Subcutaneous abdominal adipose tissue (tissue), 5 donors: ENCODE measurements at regions not wholly inside any gene's neighbourhood (a gene's known extent, or its start where the extent isn't known, plus 50 kb on each side); places are given as distances from the start of the nearest gene placed in this dataset.

Experiments
- H3K27ac ChIP-seq: one replicate; pipeline ENCODE4 v1.7.0; 2013; ENCODE audit warnings: low read depth, mild to moderate bottlenecking, inconsistent platforms, low read length, moderate library complexity
- H3K27me3 ChIP-seq, 5 donors: one replicate each; pipeline ENCODE4 v1.7.0; 2013; ENCODE audit warnings: low read length in 5 of 5, inconsistent platforms in 1 of 5; ENCODE audit not compliant: control insufficient read depth in 5 of 5, insufficient read depth in 4 of 5
- H3K36me3 ChIP-seq, 5 donors: one replicate each; pipeline ENCODE4 v1.7.0; 2013; ENCODE audit warnings: low read length in 5 of 5; ENCODE audit not compliant: control insufficient read depth in 5 of 5, insufficient read depth in 5 of 5
- H3K4me1 ChIP-seq, 5 donors: one replicate each; pipeline ENCODE4 v1.7.0; 2013; ENCODE audit warnings: low read length in 5 of 5, mild to moderate bottlenecking in 3 of 5, moderate library complexity in 1 of 5; ENCODE audit not compliant: control insufficient read depth in 5 of 5, insufficient read depth in 5 of 5
- H3K4me3 ChIP-seq, 5 donors: one replicate each; pipeline ENCODE4 v1.7.0; 2013; ENCODE audit warnings: low read length in 5 of 5, low read depth in 1 of 5
- H3K9ac ChIP-seq, 5 donors: one replicate each; pipeline ENCODE4 v1.7.0; 2013; ENCODE audit warnings: low read length in 5 of 5, mild to moderate bottlenecking in 4 of 5, moderate library complexity in 3 of 5
- H3K9me3 ChIP-seq, 5 donors: one replicate each; pipeline ENCODE4 v1.7.0; 2013; ENCODE audit warnings: low read length in 5 of 5; ENCODE audit not compliant: control insufficient read depth in 5 of 5
- donor health status: healthy.
- donor health status: healthy.
- donor health status: healthy.
- donor health status: healthy.
- donor health status: healthy.

GRCh38 chr2:200092235-200092634 is 136.9 kb downstream of the MAIP1 start:
- Histone ChIP-seq H3K36me3 (no peaks in the 10 kb centered on the region), H3K9ac (no peak overlapping the region), H3K27ac (no peak overlapping the region), H3K4me3 (no peak overlapping the region), H3K4me1 (no peaks in the 10 kb centered on the region), H3K9me3 (no peaks in the 10 kb centered on the region), H3K27me3 (no peaks in the 10 kb centered on the region)

- no peaks in the 10 kb centered on the region for H3K4me1 ChIP-seq
- no peak overlapping the region for H3K27ac ChIP-seq
- no peak overlapping the region for H3K9ac ChIP-seq
- no peaks in the 10 kb centered on the region for H3K9me3 ChIP-seq
- no peaks in the 10 kb centered on the region for H3K27me3 ChIP-seq
- H3K4me3 ChIP-seq: no peak overlapping the region
- no peaks in the 10 kb centered on the region for H3K36me3 ChIP-seq
Measured at GRCh38 chr2:200095436-200095835, 140.1 kb downstream of the MAIP1 start.

GRCh38 chr2:200099256-200099655 is 143.9 kb downstream of the MAIP1 start:
- H3K4me3 ChIP-seq: no peak overlapping the region
- H3K4me1 ChIP-seq: no peaks in the 10 kb centered on the region
- no peak overlapping the region for H3K27ac ChIP-seq
- H3K9ac ChIP-seq: no peak overlapping the region
- no peaks in the 10 kb centered on the region for H3K36me3 ChIP-seq
- H3K9me3 ChIP-seq: no peaks in the 10 kb centered on the region
- no peaks in the 10 kb centered on the region for H3K27me3 ChIP-seq

GRCh38 chr2:200100027-200100426 is 144.6 kb downstream of the MAIP1 start:
- Histone ChIP-seq H3K27ac (no peak overlapping the region), H3K9me3 (no peaks in the 10 kb centered on the region), H3K27me3 (no peaks in the 10 kb centered on the region), H3K36me3 (no peaks in the 10 kb centered on the region), H3K4me3 (no peak overlapping the region), H3K4me1 (no peaks in the 10 kb centered on the region), H3K9ac (no peak overlapping the region)

GRCh38 chr2:200101922-200102321 is 146.5 kb downstream of the MAIP1 start:
- no peak overlapping the region for H3K9ac ChIP-seq
- no peaks in the 10 kb centered on the region for H3K4me1 ChIP-seq
- H3K36me3 ChIP-seq: no peaks in the 10 kb centered on the region
- H3K4me3 ChIP-seq: no peak overlapping the region
- H3K27me3 ChIP-seq: no peaks in the 10 kb centered on the region
- H3K9me3 ChIP-seq: no peaks in the 10 kb centered on the region
- no peak overlapping the region for H3K27ac ChIP-seq

GRCh38 chr2:200102971-200103370 is 147.6 kb downstream of the MAIP1 start:
- no peaks in the 10 kb centered on the region for H3K27me3 ChIP-seq
- no peaks in the 10 kb centered on the region for H3K4me1 ChIP-seq
- no peaks in the 10 kb centered on the region for H3K36me3 ChIP-seq
- no peaks in the 10 kb centered on the region for H3K9me3 ChIP-seq
- H3K4me3 ChIP-seq: no peak overlapping the region
- H3K9ac ChIP-seq: no peak overlapping the region
- no peak overlapping the region for H3K27ac ChIP-seq

- no peak overlapping the region for H3K27ac ChIP-seq
- no peak overlapping the region for H3K4me3 ChIP-seq
- no peaks in the 10 kb centered on the region for H3K4me1 ChIP-seq
- H3K9ac ChIP-seq: no peak overlapping the region
- no peaks in the 10 kb centered on the region for H3K36me3 ChIP-seq
- H3K9me3 ChIP-seq: no peaks in the 10 kb centered on the region
- H3K27me3 ChIP-seq: no peaks in the 10 kb centered on the region
Measured at GRCh38 chr2:200104015-200104414, 148.6 kb downstream of the MAIP1 start.

- no peaks in the 10 kb centered on the region for H3K9me3 ChIP-seq
- H3K4me1 ChIP-seq: no peaks in the 10 kb centered on the region
- H3K36me3 ChIP-seq: no peaks in the 10 kb centered on the region
- H3K4me3 ChIP-seq: no peak overlapping the region
- no peak overlapping the region for H3K27ac ChIP-seq
- no peaks in the 10 kb centered on the region for H3K27me3 ChIP-seq
- H3K9ac ChIP-seq: no peak overlapping the region
Measured at GRCh38 chr2:200107514-200108217, 152.3 kb downstream of the MAIP1 start.

- H3K4me3 ChIP-seq: no peak overlapping the region
- H3K27ac ChIP-seq: no peak overlapping the region
- H3K9me3 ChIP-seq: no peaks in the 10 kb centered on the region
- H3K36me3 ChIP-seq: no peaks in the 10 kb centered on the region
- no peaks in the 10 kb centered on the region for H3K4me1 ChIP-seq
- no peak overlapping the region for H3K9ac ChIP-seq
- H3K27me3 ChIP-seq: no peaks in the 10 kb centered on the region
Measured at GRCh38 chr2:200109421-200109820, 154.0 kb downstream of the MAIP1 start.

GRCh38 chr2:200110381-200110780 is 155.0 kb downstream of the MAIP1 start:
- Histone ChIP-seq H3K36me3 (no peaks in the 10 kb centered on the region), H3K4me3 (no peak overlapping the region), H3K4me1 (no peaks in the 10 kb centered on the region), H3K27ac (no peak overlapping the region), H3K9me3 (no peaks in the 10 kb centered on the region), H3K27me3 (no peaks in the 10 kb centered on the region), H3K9ac (no peak overlapping the region)
